Osteocyte (in vitro differentiated cells): ENCODE measurements at regions not wholly inside any gene's neighbourhood (a gene's known extent, or its start where the extent isn't known, plus 50 kb on each side); places are given as distances from the start of the nearest gene placed in this dataset.

Source experiments
- DNase-seq: peaks from one replicate; pipeline ENCODE4 v3.0.0; 2021; ENCODE audit warnings: mixed read lengths; ENCODE audit not compliant: unreplicated experiment; ENCODE audit errors: extremely low spot score
- H3K27ac Mint-ChIP-seq: one replicate; pipeline ENCODE4 v1.8.0; 2021; ENCODE audit warnings: mild to moderate bottlenecking, mixed read lengths; ENCODE audit not compliant: unreplicated experiment
- H3K27me3 Mint-ChIP-seq: one replicate; pipeline ENCODE4 v1.8.0; 2021; ENCODE audit warnings: mixed read lengths; ENCODE audit not compliant: unreplicated experiment
- H3K36me3 Mint-ChIP-seq: one replicate; pipeline ENCODE4 v1.8.0; 2021; ENCODE audit warnings: mixed read lengths; ENCODE audit not compliant: unreplicated experiment
- H3K4me1 Mint-ChIP-seq: one replicate; pipeline ENCODE4 v1.8.0; 2021; ENCODE audit warnings: mixed read lengths; ENCODE audit not compliant: unreplicated experiment
- H3K4me3 Mint-ChIP-seq: one replicate; pipeline ENCODE4 v1.8.0; 2021; ENCODE audit warnings: mild to moderate bottlenecking, moderate library complexity, mixed read lengths; ENCODE audit not compliant: unreplicated experiment
- H3K9me3 Mint-ChIP-seq: one replicate; pipeline ENCODE4 v1.8.0; 2021; ENCODE audit warnings: mixed read lengths; ENCODE audit not compliant: unreplicated experiment
- TF ChIP-seq, protein P1 (sequence below): fragments of 200-600 bp; sonication (generic); IDR thresholded peaks from 2 replicates; pipeline ENCODE4 v1.5.0; 2021; ENCODE audit warnings: antibody characterized with exemption, mild to moderate bottlenecking, moderate library complexity

DNA sequence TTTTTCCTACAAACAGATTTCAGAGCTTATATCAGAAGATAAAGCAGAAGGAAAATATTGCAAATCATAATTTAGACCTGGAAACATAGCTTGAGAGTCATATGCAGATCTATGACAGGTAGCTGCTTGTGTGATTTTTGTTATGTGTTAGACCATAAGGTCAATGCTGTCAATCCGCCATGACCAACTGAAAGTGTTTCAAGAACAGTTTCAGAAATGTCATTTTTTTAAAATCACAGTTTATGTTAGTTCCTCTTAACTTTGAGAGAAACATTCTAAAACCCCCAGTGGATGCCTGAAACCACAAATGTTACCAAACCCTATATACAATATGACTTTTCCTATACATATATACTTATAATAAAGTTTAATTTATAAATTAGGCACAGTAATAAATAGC, 391.3 kb upstream of the FAM241A start:
- Mint-ChIP-seq H3K4me1 (no peaks in the 10 kb centered on the region), H3K9me3 (no peaks in the 10 kb centered on the region), H3K36me3 (no peaks in the 10 kb centered on the region), H3K27ac (no peak overlapping the region), H3K4me3 (no peak overlapping the region), H3K27me3 (peaks cover 7% of the 10 kb centered on the region)
- DNase-seq, result no peak
- TF ChIP-seq, protein P1, sequence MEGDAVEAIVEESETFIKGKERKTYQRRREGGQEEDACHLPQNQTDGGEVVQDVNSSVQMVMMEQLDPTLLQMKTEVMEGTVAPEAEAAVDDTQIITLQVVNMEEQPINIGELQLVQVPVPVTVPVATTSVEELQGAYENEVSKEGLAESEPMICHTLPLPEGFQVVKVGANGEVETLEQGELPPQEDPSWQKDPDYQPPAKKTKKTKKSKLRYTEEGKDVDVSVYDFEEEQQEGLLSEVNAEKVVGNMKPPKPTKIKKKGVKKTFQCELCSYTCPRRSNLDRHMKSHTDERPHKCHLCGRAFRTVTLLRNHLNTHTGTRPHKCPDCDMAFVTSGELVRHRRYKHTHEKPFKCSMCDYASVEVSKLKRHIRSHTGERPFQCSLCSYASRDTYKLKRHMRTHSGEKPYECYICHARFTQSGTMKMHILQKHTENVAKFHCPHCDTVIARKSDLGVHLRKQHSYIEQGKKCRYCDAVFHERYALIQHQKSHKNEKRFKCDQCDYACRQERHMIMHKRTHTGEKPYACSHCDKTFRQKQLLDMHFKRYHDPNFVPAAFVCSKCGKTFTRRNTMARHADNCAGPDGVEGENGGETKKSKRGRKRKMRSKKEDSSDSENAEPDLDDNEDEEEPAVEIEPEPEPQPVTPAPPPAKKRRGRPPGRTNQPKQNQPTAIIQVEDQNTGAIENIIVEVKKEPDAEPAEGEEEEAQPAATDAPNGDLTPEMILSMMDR, result no peak

DNA sequence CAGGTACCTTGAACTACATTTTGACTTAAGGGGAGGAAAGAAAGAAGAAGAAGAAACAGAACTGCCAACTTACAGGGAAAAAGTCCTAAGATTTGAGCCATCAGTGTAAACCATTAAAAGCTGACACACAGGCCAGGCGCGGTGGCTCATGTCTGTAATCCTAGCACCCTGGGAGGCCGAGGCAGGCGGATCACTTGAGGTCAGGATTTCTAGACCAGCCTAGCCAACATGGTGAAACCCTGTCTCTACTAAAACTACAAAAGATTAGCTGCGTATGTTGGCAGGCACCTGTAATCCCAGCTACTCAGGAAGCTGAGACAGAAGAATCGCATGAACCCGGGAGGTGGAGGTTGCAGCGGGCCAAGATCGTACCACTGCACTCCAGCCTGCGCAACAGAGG, 389.7 kb upstream of the FAM241A start:
- H3K36me3 Mint-ChIP-seq, result no peaks in the 10 kb centered on the region
- TF ChIP-seq, protein P1, result no peak
- peaks cover 3% of the 10 kb centered on the region for H3K27me3 Mint-ChIP-seq
- no peak overlapping the region for H3K4me3 Mint-ChIP-seq
- DNase-seq, result no peak
- no peak overlapping the region for H3K27ac Mint-ChIP-seq
- H3K4me1 Mint-ChIP-seq, result no peaks in the 10 kb centered on the region
- H3K9me3 Mint-ChIP-seq, result no peaks in the 10 kb centered on the region

DNA sequence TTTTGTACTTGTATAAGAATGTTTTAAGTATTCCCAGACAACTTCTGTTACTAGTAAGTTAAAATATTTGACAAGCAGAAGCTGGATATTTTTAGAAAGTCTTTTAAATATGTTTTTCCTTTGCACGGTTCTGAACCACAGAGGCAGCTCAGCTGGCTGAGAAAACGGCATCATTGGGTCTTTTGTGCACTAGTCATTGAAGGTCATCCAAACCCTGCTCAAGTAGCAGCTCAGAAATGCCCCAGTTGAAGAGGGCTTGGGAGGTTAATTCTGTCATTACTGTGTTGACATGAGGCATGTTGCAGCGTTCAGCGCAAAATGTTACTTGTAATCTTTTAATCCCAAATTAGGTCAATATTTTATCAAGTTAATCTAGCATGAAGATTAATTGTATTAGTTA, 383.7 kb upstream of the FAM241A start:
- H3K27me3 Mint-ChIP-seq, result no peaks in the 10 kb centered on the region
- H3K4me3 Mint-ChIP-seq, result no peak overlapping the region
- no peak for DNase-seq
- H3K36me3 Mint-ChIP-seq, result no peaks in the 10 kb centered on the region
- TF ChIP-seq, protein P1, result no peak
- H3K9me3 Mint-ChIP-seq, result no peaks in the 10 kb centered on the region
- H3K27ac Mint-ChIP-seq, result no peak overlapping the region
- no peaks in the 10 kb centered on the region for H3K4me1 Mint-ChIP-seq

DNA sequence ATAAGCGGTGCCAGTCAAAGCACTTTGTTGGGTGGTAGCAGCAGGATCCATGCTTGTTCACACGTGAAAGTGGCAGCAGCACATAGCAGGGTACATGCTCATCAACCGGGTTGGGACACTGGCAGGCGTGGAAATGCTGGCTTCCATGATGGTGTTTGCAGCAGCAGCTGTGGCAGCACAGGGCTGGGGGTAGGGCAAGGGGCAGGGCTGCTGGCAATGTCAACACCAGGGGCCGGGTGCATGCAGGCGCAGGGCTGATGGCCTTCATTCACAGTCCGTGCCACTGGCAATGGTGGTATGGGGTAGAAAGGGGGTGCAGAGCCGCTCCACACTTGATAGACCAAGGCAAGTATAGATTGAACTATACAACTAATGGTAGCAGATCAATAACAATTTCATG, 374.7 kb upstream of the FAM241A start:
- no peaks in the 10 kb centered on the region for H3K27me3 Mint-ChIP-seq
- H3K27ac Mint-ChIP-seq, result no peak overlapping the region
- no peak overlapping the region for H3K4me3 Mint-ChIP-seq
- H3K4me1 Mint-ChIP-seq, result no peaks in the 10 kb centered on the region
- H3K9me3 Mint-ChIP-seq, result no peaks in the 10 kb centered on the region
- TF ChIP-seq, protein P1, result no peak
- DNase-seq, result no peak
- no peaks in the 10 kb centered on the region for H3K36me3 Mint-ChIP-seq

DNA sequence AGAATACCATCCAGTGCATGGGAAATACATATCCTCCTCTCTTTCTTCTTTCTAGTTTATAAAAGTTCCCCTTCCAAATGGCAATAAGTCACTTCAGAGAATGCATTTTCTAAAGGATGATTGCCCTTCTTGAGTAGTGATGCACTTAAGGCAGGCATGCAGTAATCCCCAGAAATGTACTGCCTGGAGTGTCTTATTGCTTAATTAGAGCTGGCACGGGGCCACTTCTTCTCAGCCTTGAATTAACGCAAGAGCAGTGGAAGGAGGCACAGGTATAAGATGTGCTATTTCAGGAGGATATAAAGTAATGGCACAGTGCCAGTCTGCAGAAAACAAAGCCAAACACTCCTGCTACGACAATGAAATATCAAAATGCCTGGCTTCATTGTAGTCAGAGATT, 371.4 kb upstream of the FAM241A start:
- DNase-seq, result no peak
- Mint-ChIP-seq H3K4me3 (no peak overlapping the region), H3K4me1 (no peaks in the 10 kb centered on the region), H3K27me3 (no peaks in the 10 kb centered on the region), H3K9me3 (no peaks in the 10 kb centered on the region), H3K27ac (no peak overlapping the region), H3K36me3 (no peaks in the 10 kb centered on the region)
- TF ChIP-seq, protein P1, result no peak
